GM19468 (cell line): ENCODE measurements at regions not wholly inside any gene's neighbourhood (a gene's known extent, or its start where the extent isn't known, plus 50 kb on each side); places are given as distances from the start of the nearest gene placed in this dataset.

Source experiments
- ATAC-seq: cut with Tn5 transposase; IDR thresholded peaks from one replicate; pipeline ENCODE4 v1.9.1; 2021; ENCODE audit warnings: mild to moderate bottlenecking, moderate library complexity, moderate number of reproducible peaks; ENCODE audit not compliant: unreplicated experiment; ENCODE audit errors: extremely low read depth

- ATAC-seq: no peak
These were observed 316.5 kb downstream of the EN1 start for GRCh38 chr2:118530976-118531375.

- no peak for ATAC-seq
These were observed 317.4 kb downstream of the EN1 start for GRCh38 chr2:118529908-118530599.

- no peak for ATAC-seq
These were observed 319.9 kb downstream of the EN1 start for GRCh38 chr2:118527571-118527970.

- ATAC-seq: no peak
These were observed 322.1 kb downstream of the EN1 start for GRCh38 chr2:118525346-118525745.

GRCh38 chr2:118524911-118525310 lies 322.5 kb downstream of the EN1 start:
- no peak for ATAC-seq

GRCh38 chr2:118523761-118524160 lies 323.7 kb downstream of the EN1 start:
- ATAC-seq: no peak

GRCh38 chr2:118521960-118522359 lies 325.5 kb downstream of the EN1 start:
- ATAC-seq: no peak

GRCh38 chr2:118521272-118521671 lies 326.2 kb downstream of the EN1 start:
- ATAC-seq: no peak

GRCh38 chr2:118520246-118520645 lies 327.2 kb downstream of the EN1 start:
- no peak for ATAC-seq

GRCh38 chr2:118519511-118519910 lies 327.9 kb downstream of the EN1 start:
- no peak for ATAC-seq

- ATAC-seq: no peak
These were observed 336.6 kb downstream of the EN1 start for GRCh38 chr2:118510807-118511206.

GRCh38 chr2:118509319-118510004 lies 338.0 kb downstream of the EN1 start:
- ATAC-seq: no peak

GRCh38 chr2:118508282-118508681 lies 339.2 kb downstream of the EN1 start:
- ATAC-seq: no peak

GRCh38 chr2:118505436-118505835 lies 342.0 kb downstream of the EN1 start:
- ATAC-seq: no peak

- no peak for ATAC-seq
These were observed 345.3 kb downstream of the EN1 start for GRCh38 chr2:118502106-118502505.

- no peak for ATAC-seq
These were observed 348.5 kb downstream of the EN1 start for GRCh38 chr2:118498943-118499342.

GRCh38 chr2:118496870-118497611 lies 350.4 kb downstream of the EN1 start:
- no peak for ATAC-seq

GRCh38 chr2:118496467-118496866 lies 351.0 kb downstream of the EN1 start:
- ATAC-seq: no peak

- ATAC-seq: no peak
These were observed 352.2 kb downstream of the EN1 start for GRCh38 chr2:118495290-118495689.

- no peak for ATAC-seq
These were observed 354.2 kb downstream of the EN1 start for GRCh38 chr2:118493213-118493612.

- ATAC-seq: no peak
These were observed 355.1 kb downstream of the EN1 start for GRCh38 chr2:118492335-118492734.
